ENCODE measurements at regions not wholly inside any gene's neighbourhood (a gene's known extent, or its start where the extent isn't known, plus 50 kb on each side); places are given as distances from the start of the nearest gene placed in this dataset.
"Not testable (repeated sequence)": the region's sequence is repeated elsewhere in the genome, so short reads cannot be mapped to it uniquely, and the experiment has no call there.

- TF ChIP-seq, protein P1, sequence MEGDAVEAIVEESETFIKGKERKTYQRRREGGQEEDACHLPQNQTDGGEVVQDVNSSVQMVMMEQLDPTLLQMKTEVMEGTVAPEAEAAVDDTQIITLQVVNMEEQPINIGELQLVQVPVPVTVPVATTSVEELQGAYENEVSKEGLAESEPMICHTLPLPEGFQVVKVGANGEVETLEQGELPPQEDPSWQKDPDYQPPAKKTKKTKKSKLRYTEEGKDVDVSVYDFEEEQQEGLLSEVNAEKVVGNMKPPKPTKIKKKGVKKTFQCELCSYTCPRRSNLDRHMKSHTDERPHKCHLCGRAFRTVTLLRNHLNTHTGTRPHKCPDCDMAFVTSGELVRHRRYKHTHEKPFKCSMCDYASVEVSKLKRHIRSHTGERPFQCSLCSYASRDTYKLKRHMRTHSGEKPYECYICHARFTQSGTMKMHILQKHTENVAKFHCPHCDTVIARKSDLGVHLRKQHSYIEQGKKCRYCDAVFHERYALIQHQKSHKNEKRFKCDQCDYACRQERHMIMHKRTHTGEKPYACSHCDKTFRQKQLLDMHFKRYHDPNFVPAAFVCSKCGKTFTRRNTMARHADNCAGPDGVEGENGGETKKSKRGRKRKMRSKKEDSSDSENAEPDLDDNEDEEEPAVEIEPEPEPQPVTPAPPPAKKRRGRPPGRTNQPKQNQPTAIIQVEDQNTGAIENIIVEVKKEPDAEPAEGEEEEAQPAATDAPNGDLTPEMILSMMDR (IDR thresholded peaks at IDR 0.05) = peak in 2 of 3 donors; percentile 8 to 15
- not testable (repeated sequence) for TF ChIP-seq POLR2A (IDR thresholded peaks at IDR 0.05)
Measured at GRCh38 chr1:143709606-143710259, 262.1 kb downstream of the FAM72C start.

All from breast epithelium (tissue), 3 donors.